Neuronal stem cell (in vitro differentiated cells): ENCODE measurements at regions not wholly inside any gene's neighbourhood (a gene's known extent, or its start where the extent isn't known, plus 50 kb on each side); places are given as distances from the start of the nearest gene placed in this dataset.

Source experiments
- DNase-seq: peaks from one replicate; pipeline ENCODE4 v3.0.0-alpha.2; 2013; ENCODE audit warnings: low spot score
- H2AFZ ChIP-seq: one replicate; pipeline ENCODE4 v1.6.1; 2013; ENCODE audit warnings: mild to moderate bottlenecking, low read length, inconsistent platforms
- H2AK5ac ChIP-seq: 2 replicates; pipeline ENCODE4 v1.6.1; 2013; ENCODE audit warnings: low read depth, mild to moderate bottlenecking, inconsistent platforms, low read length, moderate library complexity, mixed read lengths
- H2BK120ac ChIP-seq: 2 replicates; pipeline ENCODE4 v1.6.1; 2013; ENCODE audit warnings: low read depth, mild to moderate bottlenecking, inconsistent platforms, low read length, moderate library complexity, mixed read lengths
- H2BK12ac ChIP-seq: one replicate; pipeline ENCODE4 v1.6.1; 2013; ENCODE audit warnings: low read length, inconsistent platforms
- H2BK15ac ChIP-seq: 2 replicates; pipeline ENCODE4 v1.6.1; 2013; ENCODE audit warnings: mild to moderate bottlenecking, low read length, inconsistent platforms, mixed read lengths
- H2BK5ac ChIP-seq: one replicate; pipeline ENCODE4 v1.6.1; 2013; ENCODE audit warnings: inconsistent platforms, mild to moderate bottlenecking, low read length, moderate library complexity
- H3K14ac ChIP-seq: one replicate; pipeline ENCODE4 v1.6.1; 2013; ENCODE audit warnings: low read length, inconsistent platforms
- H3K18ac ChIP-seq: 2 replicates; pipeline ENCODE4 v1.6.1; 2013; ENCODE audit warnings: low read length, inconsistent platforms
- H3K23ac ChIP-seq: 2 replicates; pipeline ENCODE4 v1.6.1; 2013; ENCODE audit warnings: low read depth, mild to moderate bottlenecking, mixed read lengths, low read length, inconsistent platforms; ENCODE audit not compliant: poor library complexity
- H3K27ac ChIP-seq: replicated peaks from 3 replicates; pipeline ENCODE4 v1.5.1; 2013; ENCODE audit warnings: low read length, inconsistent platforms
- H3K27me3 ChIP-seq, 3 experiments: 2 replicates each; pipeline ENCODE4 v1.6.1; 2013; ENCODE audit warnings: low read length in 3 of 3, mild to moderate bottlenecking in 2 of 3, inconsistent platforms in 1 of 3, low read depth in 1 of 3, mixed read lengths in 1 of 3, moderate library complexity in 1 of 3; ENCODE audit not compliant: control insufficient read depth in 3 of 3, insufficient read depth in 3 of 3
- H3K36me3 ChIP-seq, 2 donors: replicated peaks in 1 of 2; 2 replicates each; pipeline ENCODE4 v1.6.1; 2013; ENCODE audit warnings: low read length in 2 of 2; ENCODE audit not compliant: control insufficient read depth in 2 of 2, insufficient read depth in 2 of 2
- H3K4ac ChIP-seq: 2 replicates; pipeline ENCODE4 v1.6.1; 2013; ENCODE audit warnings: inconsistent platforms, mild to moderate bottlenecking, low read length, moderate library complexity
- H3K4me1 ChIP-seq, 2 donors: 1 replicate in 1 of 2; 2 replicates in 1 of 2; pipeline ENCODE4 v1.6.1; 2013; ENCODE audit warnings: low read length in 2 of 2, low read depth in 1 of 2; ENCODE audit not compliant: control insufficient read depth in 2 of 2, insufficient read depth in 1 of 2
- H3K4me2 ChIP-seq: one replicate; pipeline ENCODE4 v1.6.1; 2013; ENCODE audit warnings: mild to moderate bottlenecking, low read length, inconsistent platforms; ENCODE audit not compliant: insufficient read depth, poor library complexity, severe bottlenecking
- H3K4me3 ChIP-seq, 2 donors: 2 replicates each; pipeline ENCODE4 v1.5.1; 2013; ENCODE audit warnings: low read length in 2 of 2, mild to moderate bottlenecking in 2 of 2, inconsistent platforms in 1 of 2, moderate library complexity in 1 of 2
- H3K79me1 ChIP-seq: one replicate; pipeline ENCODE4 v1.6.1; 2013; ENCODE audit warnings: low read depth, mild to moderate bottlenecking, inconsistent platforms, low read length, moderate library complexity
- H3K9ac ChIP-seq: one replicate; pipeline ENCODE4 v1.6.1; 2013; ENCODE audit warnings: mild to moderate bottlenecking, low read depth, low read length, inconsistent platforms; ENCODE audit not compliant: poor library complexity
- H3K9me3 ChIP-seq, 2 donors: replicated peaks in 1 of 2; 2 replicates each; pipeline versions ENCODE3 to v1.6.1; 2013; ENCODE audit warnings: low read length in 2 of 2, mild to moderate bottlenecking in 2 of 2, inconsistent platforms in 1 of 2, low read depth in 1 of 2, mixed read lengths in 1 of 2, moderate library complexity in 1 of 2; ENCODE audit not compliant: control insufficient read depth in 2 of 2, insufficient read depth in 1 of 2
- H4K8ac ChIP-seq: one replicate; pipeline ENCODE4 v1.6.1; 2013; ENCODE audit warnings: low read depth, mild to moderate bottlenecking, inconsistent platforms, low read length, moderate library complexity
- H4K91ac ChIP-seq: one replicate; pipeline ENCODE4 v1.6.1; 2013; ENCODE audit warnings: low read length, low read depth, mild to moderate bottlenecking, inconsistent platforms; ENCODE audit not compliant: poor library complexity
- WGBS, 2 donors: extraction: QIAGEN DNeasy Blood & Tissue Kit; methylation state at CpG; one replicate each; pipeline ENCODE4 v1.1.7; 2013; ENCODE audit warnings: missing lambda C conversion rate in 2 of 2, mixed read lengths in 1 of 2; ENCODE audit not compliant: insufficient read length in 2 of 2, insufficient replicate concordance in 1 of 2; ENCODE audit errors: extremely low coverage in 2 of 2; 5-methylcytosine and 5-hydroxymethylcytosine counted together

GRCh38 chr4:100041646-100042045 lies 91.6 kb upstream of the H2AZ1 start:
- Histone ChIP-seq H3K4me3 (no peak overlapping the region), H3K9ac (no peak overlapping the region), H2BK120ac (no peak overlapping the region), H4K8ac (no peak overlapping the region), H3K27ac (no peak overlapping the region), H3K27me3 (no peaks in the 10 kb centered on the region), H4K91ac (no peak overlapping the region), H3K4me2 (no peak overlapping the region), H3K9me3 (no peaks in the 10 kb centered on the region), H3K4ac (no peak overlapping the region), H2BK12ac (no peak overlapping the region), H3K23ac (no peak overlapping the region), H3K79me1 (no peaks in the 10 kb centered on the region), H3K14ac (no peak overlapping the region), H2BK15ac (no peak overlapping the region), H2AK5ac (no peak overlapping the region), H3K4me1 (no peaks in the 10 kb centered on the region), H3K18ac (no peak overlapping the region), H2BK5ac (no peak overlapping the region), H2AFZ (no peak overlapping the region), H3K36me3 (no peaks in the 10 kb centered on the region)
- no peak for DNase-seq
- WGBS, 2 donors = no CpG with 5 or more reads among the region's 4 CpGs

DNA sequence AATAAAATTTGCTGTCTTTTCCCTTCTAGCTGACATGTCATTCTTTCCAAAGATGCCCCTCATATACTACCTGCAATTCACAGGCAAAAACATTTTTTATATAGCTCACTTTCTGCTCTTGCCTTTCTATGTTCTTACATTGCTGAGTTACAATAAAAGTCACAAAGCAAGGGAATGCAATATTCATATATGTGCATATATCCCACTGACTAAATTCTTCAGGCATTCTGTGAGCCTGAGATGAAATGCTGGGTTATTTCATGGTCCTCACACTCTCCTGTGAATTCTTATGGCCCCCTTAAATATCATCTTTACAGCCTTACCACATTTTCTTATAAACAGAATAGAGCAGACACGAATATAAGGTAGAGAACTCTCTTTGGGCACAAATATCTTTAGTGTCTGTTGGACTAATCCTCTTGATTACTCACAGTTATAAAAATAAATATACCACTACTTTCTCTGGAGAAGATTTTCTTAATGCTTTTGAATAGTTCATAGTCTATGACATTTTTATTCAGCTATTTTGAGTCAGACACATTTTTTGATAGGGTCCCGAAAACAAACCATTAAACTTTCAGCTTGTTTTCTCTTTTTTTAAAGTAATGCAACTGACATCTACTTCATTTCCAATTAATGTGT lies 84.1 kb upstream of the H2AZ1 start:
- Histone ChIP-seq H2BK15ac (no peak overlapping the region), H3K4me2 (no peak overlapping the region)
- WGBS, 2 donors = no CpG with 5 or more reads among the region's 2 CpGs

GRCh38 chr4:100026066-100026465 lies 76.0 kb upstream of the H2AZ1 start:
- DNase-seq = no peak
- Histone ChIP-seq H3K4me3 (no peak overlapping the region), H3K23ac (no peak overlapping the region), H3K9ac (no peak overlapping the region), H3K27ac (no peak overlapping the region), H2BK120ac (no peak overlapping the region), H4K91ac (no peak overlapping the region), H3K18ac (no peak overlapping the region), H2BK5ac (no peak overlapping the region), H3K36me3 (no peaks in the 10 kb centered on the region), H3K4me1 (peaks cover 0 to 6% of the 10 kb centered on the region in 2 donors), H3K27me3 (no peaks in the 10 kb centered on the region), H3K4me2 (no peak overlapping the region), H3K79me1 (no peaks in the 10 kb centered on the region), H3K4ac (no peak overlapping the region), H3K9me3 (no peaks in the 10 kb centered on the region), H2BK15ac (no peak overlapping the region), H3K14ac (no peak overlapping the region), H2AK5ac (no peak overlapping the region), H2BK12ac (no peak overlapping the region), H2AFZ (no peak overlapping the region), H4K8ac (no peak overlapping the region)
- no CpG with 5 or more reads among the region's 5 CpGs for WGBS, 2 donors

More for the DNA sequence above, 84.1 kb upstream of the H2AZ1 start:
- Histone ChIP-seq H3K79me1 (no peaks in the 10 kb centered on the region), H3K18ac (no peak overlapping the region), H3K9ac (no peak overlapping the region), H2AFZ (no peak overlapping the region), H2BK5ac (no peak overlapping the region), H3K27me3 (no peaks in the 10 kb centered on the region), H3K14ac (no peak overlapping the region), H2AK5ac (no peak overlapping the region), H3K9me3 (no peaks in the 10 kb centered on the region), H3K23ac (no peak overlapping the region), H3K36me3 (no peaks in the 10 kb centered on the region), H3K4me3 (no peak overlapping the region), H2BK12ac (no peak overlapping the region), H3K4ac (no peak overlapping the region), H3K27ac (no peak overlapping the region), H3K4me1 (no peaks in the 10 kb centered on the region), H2BK120ac (no peak overlapping the region), H4K91ac (no peak overlapping the region), H4K8ac (no peak overlapping the region)
- DNase-seq = no peak

DNA sequence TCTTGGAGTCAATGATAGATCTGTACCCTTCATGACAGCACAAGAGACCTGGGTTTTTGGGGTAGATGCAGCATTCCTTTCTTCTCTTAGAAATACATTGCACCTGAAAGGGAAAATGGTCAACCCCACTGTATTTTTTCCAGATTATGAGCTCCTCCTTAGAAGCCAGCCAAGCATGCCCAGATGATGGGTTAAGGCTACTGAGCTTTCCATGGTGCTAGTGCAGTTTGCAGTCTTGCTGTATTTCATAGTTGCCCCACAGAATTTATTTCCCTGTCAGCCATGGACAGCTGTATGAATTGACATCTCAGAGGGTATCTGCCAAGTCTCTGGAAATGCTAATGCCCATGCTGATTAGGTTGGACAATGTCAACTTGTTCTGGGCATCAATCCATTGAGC lies 73.7 kb upstream of the H2AZ1 start:
- Histone ChIP-seq H3K18ac (no peak overlapping the region), H3K14ac (no peak overlapping the region), H2AK5ac (no peak overlapping the region), H4K8ac (no peak overlapping the region), H3K4ac (no peak overlapping the region), H3K9ac (no peak overlapping the region), H3K36me3 (no peaks in the 10 kb centered on the region), H3K27me3 (no peaks in the 10 kb centered on the region), H3K4me1 (peaks cover 0 to 6% of the 10 kb centered on the region in 2 donors), H3K9me3 (no peaks in the 10 kb centered on the region), H2BK15ac (no peak overlapping the region), H3K4me3 (no peak overlapping the region), H3K4me2 (no peak overlapping the region), H2BK120ac (no peak overlapping the region), H4K91ac (no peak overlapping the region), H2BK12ac (no peak overlapping the region), H2AFZ (no peak overlapping the region), H2BK5ac (no peak overlapping the region), H3K27ac (no peak overlapping the region), H3K23ac (no peak overlapping the region), H3K79me1 (no peaks in the 10 kb centered on the region)
- no peak for DNase-seq
